Smooth muscle cell (in vitro differentiated cells): ENCODE measurements at regions not wholly inside any gene's neighbourhood (a gene's known extent, or its start where the extent isn't known, plus 50 kb on each side); places are given as distances from the start of the nearest gene placed in this dataset.

ENCODE experiments used
- DNase-seq: peaks from one replicate; lab custom pipeline; 2025; ENCODE audit not compliant: unreplicated experiment; lab: John Stamatoyannopoulos, UW
- H2AFZ ChIP-seq: fragments of 200-600 bp; sonication (generic); 2 replicates; pipeline ENCODE4 v1.6.0; 2016; ENCODE audit warnings: antibody characterized with exemption, low read depth, mild to moderate bottlenecking
- H3F3A ChIP-seq: fragments of 200-600 bp; sonication (generic); 2 replicates; pipeline ENCODE4 v1.6.0; 2017; ENCODE audit warnings: antibody characterized with exemption, low read depth
- H3K27ac ChIP-seq: fragments of 200-600 bp; sonication (generic); 2 replicates; pipeline ENCODE4 v1.5.1; 2016; ENCODE audit warnings: low read depth, mild to moderate bottlenecking
- H3K27me3 ChIP-seq: fragments of 200-600 bp; sonication (generic); 2 replicates; pipeline ENCODE4 v1.6.1; 2016; ENCODE audit warnings: low read depth, mild to moderate bottlenecking
- H3K36me3 ChIP-seq: fragments of 200-600 bp; sonication (generic); 2 replicates; pipeline ENCODE4 v1.5.1; 2016; ENCODE audit warnings: low read depth
- H3K4me1 ChIP-seq: fragments of 200-600 bp; sonication (generic); 2 replicates; pipeline ENCODE4 v1.5.1; 2016; ENCODE audit warnings: low read depth
- H3K4me2 ChIP-seq: fragments of 200-600 bp; sonication (generic); 2 replicates; pipeline ENCODE4 v1.6.0; 2016; ENCODE audit warnings: mild to moderate bottlenecking
- H3K4me3 ChIP-seq: fragments of 200-600 bp; sonication (generic); 2 replicates; pipeline ENCODE4 v1.5.1; 2016; ENCODE audit warnings: mild to moderate bottlenecking
- H3K79me2 ChIP-seq: fragments of 200-600 bp; sonication (generic); 2 replicates; pipeline ENCODE4 v1.6.0; 2016; ENCODE audit warnings: low read depth, mild to moderate bottlenecking
- H3K9ac ChIP-seq: fragments of 200-600 bp; sonication (generic); 2 replicates; pipeline ENCODE4 v1.6.0; 2016; ENCODE audit warnings: low read depth
- H3K9me3 ChIP-seq: fragments of 200-600 bp; sonication (generic); replicated peaks from 2 replicates; pipeline ENCODE4 v1.5.1; 2016; ENCODE audit warnings: low read depth
- H4K20me1 ChIP-seq: fragments of 200-600 bp; sonication (generic); 2 replicates; pipeline ENCODE4 v1.6.0; 2016; ENCODE audit warnings: low read depth
- WGBS: methylation state at CpG from one replicate; pipeline ENCODE4 v1.1.7; 2016; ENCODE audit warnings: low lambda C conversion rate; 5-methylcytosine and 5-hydroxymethylcytosine counted together
- TF ChIP-seq, protein P1 (sequence below): fragments of 200-600 bp; sonication (generic); IDR thresholded peaks from 2 replicates; pipeline ENCODE4 v1.5.1; 2017; ENCODE audit warnings: borderline replicate concordance, mild to moderate bottlenecking, antibody characterized with exemption; ENCODE audit not compliant: insufficient read depth, poor library complexity, severe bottlenecking

DNA sequence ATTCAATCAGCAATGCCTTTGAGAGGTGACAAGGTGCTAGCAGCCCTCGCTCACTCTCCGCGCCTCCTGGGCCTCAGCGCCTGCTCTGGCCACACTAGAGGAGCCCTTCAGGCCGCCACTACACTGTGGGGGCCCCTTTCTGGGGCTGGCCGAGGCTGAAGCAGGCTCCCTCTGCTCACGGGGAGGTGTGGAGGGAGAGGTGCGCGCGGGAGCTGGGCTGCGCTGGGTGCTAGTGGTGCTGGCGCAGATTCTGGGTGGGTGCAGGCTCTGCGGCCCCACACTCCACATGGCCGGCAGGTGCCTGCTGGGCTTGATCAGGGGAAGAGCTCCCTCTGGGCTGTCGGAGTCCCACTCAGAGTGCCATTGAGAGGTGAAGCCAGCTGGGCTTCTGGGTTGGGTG, 351.0 kb downstream of the GASK1B start:
- no peaks in the 10 kb centered on the region for H3K27me3 ChIP-seq
- no peak overlapping the region for H3K4me3 ChIP-seq
- H3K79me2 ChIP-seq = no peaks in the 10 kb centered on the region
- no peak for DNase-seq
- 87% methylated on average over 15 of the region's 15 CpGs for WGBS
- no peaks in the 10 kb centered on the region for H3F3A ChIP-seq
- no peaks in the 10 kb centered on the region for H3K4me1 ChIP-seq
- TF ChIP-seq, protein P1, sequence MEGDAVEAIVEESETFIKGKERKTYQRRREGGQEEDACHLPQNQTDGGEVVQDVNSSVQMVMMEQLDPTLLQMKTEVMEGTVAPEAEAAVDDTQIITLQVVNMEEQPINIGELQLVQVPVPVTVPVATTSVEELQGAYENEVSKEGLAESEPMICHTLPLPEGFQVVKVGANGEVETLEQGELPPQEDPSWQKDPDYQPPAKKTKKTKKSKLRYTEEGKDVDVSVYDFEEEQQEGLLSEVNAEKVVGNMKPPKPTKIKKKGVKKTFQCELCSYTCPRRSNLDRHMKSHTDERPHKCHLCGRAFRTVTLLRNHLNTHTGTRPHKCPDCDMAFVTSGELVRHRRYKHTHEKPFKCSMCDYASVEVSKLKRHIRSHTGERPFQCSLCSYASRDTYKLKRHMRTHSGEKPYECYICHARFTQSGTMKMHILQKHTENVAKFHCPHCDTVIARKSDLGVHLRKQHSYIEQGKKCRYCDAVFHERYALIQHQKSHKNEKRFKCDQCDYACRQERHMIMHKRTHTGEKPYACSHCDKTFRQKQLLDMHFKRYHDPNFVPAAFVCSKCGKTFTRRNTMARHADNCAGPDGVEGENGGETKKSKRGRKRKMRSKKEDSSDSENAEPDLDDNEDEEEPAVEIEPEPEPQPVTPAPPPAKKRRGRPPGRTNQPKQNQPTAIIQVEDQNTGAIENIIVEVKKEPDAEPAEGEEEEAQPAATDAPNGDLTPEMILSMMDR = no peak
- H3K9me3 ChIP-seq = no peaks in the 10 kb centered on the region
- H3K9ac ChIP-seq = no peak overlapping the region
- H3K36me3 ChIP-seq = no peaks in the 10 kb centered on the region
- H3K4me2 ChIP-seq = no peak overlapping the region
- H2AFZ ChIP-seq = no peak overlapping the region
- H3K27ac ChIP-seq = no peak overlapping the region
- no peaks in the 10 kb centered on the region for H4K20me1 ChIP-seq

DNA sequence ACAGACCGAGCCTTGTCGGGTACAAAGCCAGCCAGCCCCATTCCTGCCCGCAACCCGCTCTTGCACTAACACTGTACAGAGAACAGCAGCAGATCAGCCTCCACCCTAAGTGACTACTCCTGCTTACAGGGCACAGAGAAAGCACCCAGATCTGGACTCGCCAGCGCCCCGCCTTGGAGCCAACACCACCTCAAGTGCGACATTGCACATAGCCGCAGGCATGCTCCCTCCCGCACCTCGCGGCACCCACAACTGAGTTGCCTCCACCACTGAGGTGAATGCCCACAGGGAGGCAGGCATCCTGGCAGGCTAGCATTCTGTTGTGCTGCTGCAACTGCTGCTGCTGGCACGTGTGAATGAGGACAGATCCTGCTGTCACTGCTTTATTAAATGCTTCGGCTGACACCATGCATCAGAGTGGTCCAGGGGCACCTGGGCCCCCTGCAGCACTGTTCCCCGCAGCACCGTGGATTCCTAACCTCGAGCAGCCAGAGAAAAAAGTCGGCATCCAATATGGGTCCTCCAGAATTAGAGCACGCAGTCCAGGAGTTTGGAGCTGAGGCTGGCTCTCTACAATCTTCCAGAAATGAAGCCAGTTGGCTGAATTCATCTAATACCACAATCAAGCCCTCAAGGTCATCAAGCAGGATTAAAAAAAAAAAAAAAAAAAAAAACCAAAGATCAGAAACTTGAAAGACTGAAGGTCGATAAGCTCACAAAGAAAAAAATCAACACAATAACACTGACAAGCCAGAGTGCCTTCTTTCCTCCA, 352.9 kb downstream of the GASK1B start:
- no peaks in the 10 kb centered on the region for H3K79me2 ChIP-seq
- H3K9ac ChIP-seq = no peak overlapping the region
- H3K4me3 ChIP-seq = no peak overlapping the region
- no peaks in the 10 kb centered on the region for H3K36me3 ChIP-seq
- H3F3A ChIP-seq = no peaks in the 10 kb centered on the region
- WGBS = 93% methylated on average over 20 of the region's 20 CpGs
- no peak for DNase-seq
- no peaks in the 10 kb centered on the region for H4K20me1 ChIP-seq
- TF ChIP-seq, protein P1 = no peak
- H2AFZ ChIP-seq = no peak overlapping the region
- no peaks in the 10 kb centered on the region for H3K4me1 ChIP-seq
- no peaks in the 10 kb centered on the region for H3K9me3 ChIP-seq
- no peaks in the 10 kb centered on the region for H3K27me3 ChIP-seq
- no peak overlapping the region for H3K4me2 ChIP-seq
- no peak overlapping the region for H3K27ac ChIP-seq

DNA sequence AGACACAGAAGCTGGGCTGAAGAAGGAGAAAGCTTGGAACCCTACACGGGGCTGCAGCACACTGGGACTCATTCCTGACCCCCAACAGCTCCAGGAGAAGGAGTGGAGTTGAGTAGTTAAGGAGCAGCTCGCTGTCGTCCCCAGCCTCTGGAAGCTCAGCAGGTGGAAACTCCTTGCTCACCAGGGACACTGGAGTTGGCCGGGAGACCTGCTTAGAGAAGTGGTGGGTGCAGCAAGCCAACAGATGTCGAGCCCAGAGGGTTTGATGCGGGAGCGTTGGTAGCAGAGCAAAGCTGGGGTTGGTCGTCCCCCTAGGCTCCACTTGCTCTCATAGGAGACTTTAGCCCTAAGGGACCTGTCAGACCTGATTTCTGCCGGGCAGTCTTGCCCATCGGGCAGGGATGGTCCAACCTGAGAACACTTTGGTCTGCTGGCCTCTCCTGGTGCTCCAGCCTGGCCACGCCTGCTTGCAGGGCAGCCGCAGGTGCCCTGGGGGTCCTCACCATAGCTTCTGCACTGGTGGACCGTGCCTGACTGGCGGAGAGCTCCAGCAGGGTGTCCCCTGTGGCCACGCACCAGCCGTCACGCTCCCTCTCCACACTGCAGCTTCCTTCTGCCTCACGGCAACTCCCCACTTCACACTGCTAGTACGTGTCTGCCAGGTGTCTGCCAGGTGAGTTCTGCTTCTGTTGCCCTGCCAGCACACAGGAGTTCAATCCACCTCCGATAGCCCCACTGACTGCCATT, 353.7 kb downstream of the GASK1B start:
- no peak overlapping the region for H2AFZ ChIP-seq
- H3K9me3 ChIP-seq = no peaks in the 10 kb centered on the region
- TF ChIP-seq, protein P1 = no peak
- H3K79me2 ChIP-seq = no peaks in the 10 kb centered on the region
- H3K9ac ChIP-seq = no peak overlapping the region
- no peaks in the 10 kb centered on the region for H3K36me3 ChIP-seq
- no peak overlapping the region for H3K4me3 ChIP-seq
- no peaks in the 10 kb centered on the region for H3K27me3 ChIP-seq
- no peaks in the 10 kb centered on the region for H3K4me1 ChIP-seq
- H3K27ac ChIP-seq = no peak overlapping the region
- WGBS = 92% methylated on average over 20 of the region's 20 CpGs
- no peaks in the 10 kb centered on the region for H4K20me1 ChIP-seq
- no peaks in the 10 kb centered on the region for H3F3A ChIP-seq
- DNase-seq = no peak
- H3K4me2 ChIP-seq = no peak overlapping the region
